Astrocyte (in vitro differentiated cells and primary cell): ENCODE measurements at regions not wholly inside any gene's neighbourhood (a gene's known extent, or its start where the extent isn't known, plus 50 kb on each side); places are given as distances from the start of the nearest gene placed in this dataset.

Experiments used
- CTCF ChIP-seq: IDR thresholded peaks from 2 replicates; pipeline ENCODE4 v1.5.1; 2011; ENCODE audit warnings: low read depth, mild to moderate bottlenecking, inconsistent platforms, low read length, moderate library complexity; ENCODE audit not compliant: insufficient read depth
- EZH2 ChIP-seq: IDR thresholded peaks from 2 replicates; pipeline ENCODE4 v1.6.1; 2012; ENCODE audit warnings: mild to moderate bottlenecking, low read length, inconsistent platforms; ENCODE audit not compliant: insufficient read depth

- TF ChIP-seq CTCF (no peak), EZH2 (no peak)
These were observed 487.4 kb upstream of the IRAK1BP1 start for GRCh38 chr6:78379982-78380381.
